ENCODE measurements at regions not wholly inside any gene's neighbourhood (a gene's known extent, or its start where the extent isn't known, plus 50 kb on each side); places are given as distances from the start of the nearest gene placed in this dataset.

DNA sequence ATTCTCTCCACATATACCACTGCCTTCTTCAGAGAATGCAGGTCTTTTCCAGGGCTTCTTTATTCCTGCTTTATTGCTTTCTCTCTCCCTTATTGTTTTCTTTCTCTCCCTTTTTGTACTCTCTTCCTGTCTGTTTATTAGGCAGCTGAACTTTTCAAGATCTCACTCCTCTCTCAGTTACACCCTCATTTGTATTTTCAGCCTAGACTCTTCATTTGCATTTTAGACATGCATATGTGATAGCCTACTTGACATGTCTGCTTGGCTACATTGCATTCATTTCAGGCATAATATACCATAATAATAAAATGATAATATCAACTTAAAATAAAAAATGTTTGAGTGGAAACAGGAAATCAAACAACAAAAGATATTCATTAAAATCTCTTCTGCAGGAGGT is 377.9 kb upstream of the TNC start:
- H3K4me1 Mint-ChIP-seq (ENCODE audit: low read depth) = no peaks in the 10 kb centered on the region
- DNase-seq = no peak
- ChIA-PET POLR2A (no interaction called here), CTCF (no interaction called here)
- intact Hi-C loops (cut with micrococcal nuclease) = no loop called here
- no peak overlapping the region for H3K27ac Mint-ChIP-seq
- no peaks in the 10 kb centered on the region for H3K36me3 Mint-ChIP-seq (ENCODE audit: low read depth)
- ATAC-seq = no peak
- H3K27me3 Mint-ChIP-seq = peaks cover 19% of the 10 kb centered on the region
- H3K4me3 Mint-ChIP-seq = no peak overlapping the region
- TF ChIP-seq, protein P1, sequence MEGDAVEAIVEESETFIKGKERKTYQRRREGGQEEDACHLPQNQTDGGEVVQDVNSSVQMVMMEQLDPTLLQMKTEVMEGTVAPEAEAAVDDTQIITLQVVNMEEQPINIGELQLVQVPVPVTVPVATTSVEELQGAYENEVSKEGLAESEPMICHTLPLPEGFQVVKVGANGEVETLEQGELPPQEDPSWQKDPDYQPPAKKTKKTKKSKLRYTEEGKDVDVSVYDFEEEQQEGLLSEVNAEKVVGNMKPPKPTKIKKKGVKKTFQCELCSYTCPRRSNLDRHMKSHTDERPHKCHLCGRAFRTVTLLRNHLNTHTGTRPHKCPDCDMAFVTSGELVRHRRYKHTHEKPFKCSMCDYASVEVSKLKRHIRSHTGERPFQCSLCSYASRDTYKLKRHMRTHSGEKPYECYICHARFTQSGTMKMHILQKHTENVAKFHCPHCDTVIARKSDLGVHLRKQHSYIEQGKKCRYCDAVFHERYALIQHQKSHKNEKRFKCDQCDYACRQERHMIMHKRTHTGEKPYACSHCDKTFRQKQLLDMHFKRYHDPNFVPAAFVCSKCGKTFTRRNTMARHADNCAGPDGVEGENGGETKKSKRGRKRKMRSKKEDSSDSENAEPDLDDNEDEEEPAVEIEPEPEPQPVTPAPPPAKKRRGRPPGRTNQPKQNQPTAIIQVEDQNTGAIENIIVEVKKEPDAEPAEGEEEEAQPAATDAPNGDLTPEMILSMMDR (IDR thresholded peaks at IDR 0.05) = no peak
- H3K9me3 Mint-ChIP-seq = no peaks in the 10 kb centered on the region

DNA sequence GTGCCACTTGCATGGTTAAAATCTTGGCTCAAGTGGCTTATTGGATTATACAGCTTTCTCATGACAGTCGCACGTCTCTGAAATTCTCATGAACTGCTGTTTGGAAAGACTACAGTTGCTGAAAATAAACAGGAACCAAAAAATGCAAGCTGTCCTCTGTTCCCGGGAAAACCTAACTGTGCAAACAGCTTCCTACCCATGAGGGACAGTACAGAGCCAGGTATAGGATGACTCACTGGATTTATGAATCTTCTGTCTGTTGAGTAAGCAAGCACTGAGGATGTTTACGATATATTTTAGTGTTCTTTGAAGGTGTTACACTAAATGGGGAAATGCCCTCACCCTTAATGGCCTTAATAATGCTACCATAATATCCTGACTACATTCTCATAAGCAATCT is 380.3 kb upstream of the TNC start:
- CTCF ChIA-PET = interaction anchor here (1.3 kb wide), 1 partner anchor 12 kb away, joined by 3 read pairs; no protein-coding TSS in a partner anchor
- DNase-seq (no peak), ATAC-seq (no peak)
- H3K36me3 Mint-ChIP-seq (ENCODE audit: low read depth) = no peaks in the 10 kb centered on the region
- intact Hi-C loops (cut with micrococcal nuclease) = no loop called here
- TF ChIP-seq, protein P1 (IDR thresholded peaks at IDR 0.05) = no peak
- POLR2A ChIA-PET = no interaction called here
- H3K4me3 Mint-ChIP-seq = no peak overlapping the region
- H3K9me3 Mint-ChIP-seq = no peaks in the 10 kb centered on the region
- H3K4me1 Mint-ChIP-seq (ENCODE audit: low read depth) = no peaks in the 10 kb centered on the region
- H3K27me3 Mint-ChIP-seq = peaks cover 13% of the 10 kb centered on the region
- no peak overlapping the region for H3K27ac Mint-ChIP-seq

DNA sequence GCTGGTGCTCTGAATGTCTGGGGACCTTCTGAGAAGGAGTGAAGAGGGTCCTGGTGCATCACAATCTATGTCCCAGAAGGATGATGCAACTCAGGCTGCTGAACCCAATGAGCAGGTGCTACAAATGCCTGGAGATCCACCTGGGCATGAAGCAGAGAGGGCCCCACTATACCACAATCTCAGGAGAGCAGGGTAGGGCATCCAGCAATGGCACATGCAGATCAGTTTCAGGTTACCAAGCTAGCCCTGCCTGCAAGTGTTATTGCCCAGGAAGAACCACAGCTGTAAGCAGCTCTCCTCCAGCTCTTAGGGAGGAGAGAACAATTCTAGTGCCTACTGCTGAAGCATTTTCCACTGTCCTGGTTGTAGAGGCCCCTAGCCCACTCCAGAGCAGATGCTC is 389.2 kb upstream of the TNC start:
- Mint-ChIP-seq H3K27me3 (peaks cover 3% of the 10 kb centered on the region), H3K4me3 (no peak overlapping the region), H3K9me3 (no peaks in the 10 kb centered on the region), H3K4me1 (ENCODE audit: low read depth) (no peaks in the 10 kb centered on the region), H3K36me3 (ENCODE audit: low read depth) (no peaks in the 10 kb centered on the region), H3K27ac (no peak overlapping the region)
- ChIA-PET CTCF (no interaction called here), POLR2A (interaction anchor here (0.5 kb wide), 1 partner anchor 542 kb away, joined by 4 read pairs; no protein-coding TSS in a partner anchor)
- ATAC-seq (no peak), DNase-seq (no peak)
- intact Hi-C loops (cut with micrococcal nuclease) = no loop called here
- TF ChIP-seq, protein P1 (IDR thresholded peaks at IDR 0.05) = no peak

DNA sequence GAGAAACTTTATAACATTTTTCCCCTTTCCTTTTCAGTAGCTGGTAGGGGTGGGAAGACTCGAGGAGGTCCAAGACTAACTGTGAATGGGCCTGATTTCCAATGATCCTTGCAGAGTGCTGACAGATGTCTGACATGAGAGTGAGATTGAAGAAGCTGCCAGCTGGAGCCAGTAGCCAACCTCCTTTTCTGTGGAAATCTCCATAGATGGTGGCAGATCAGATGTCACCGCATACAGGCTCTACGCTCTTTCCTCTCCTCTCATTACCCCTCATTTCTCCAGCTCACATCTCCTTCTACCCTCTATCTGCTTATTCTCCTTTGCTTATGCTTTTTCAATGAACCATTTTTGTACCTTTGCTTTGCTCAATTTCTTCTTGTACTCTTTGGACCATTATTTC is 395.2 kb upstream of the TNC start:
- TF ChIP-seq, protein P1 (IDR thresholded peaks at IDR 0.05) = no peak
- CTCF ChIA-PET = no interaction called here
- no peak for ATAC-seq
- intact Hi-C loops (cut with micrococcal nuclease) = no loop called here
- POLR2A ChIA-PET = no interaction called here
- no peaks in the 10 kb centered on the region for H3K36me3 Mint-ChIP-seq (ENCODE audit: low read depth)
- no peak overlapping the region for H3K27ac Mint-ChIP-seq
- no peaks in the 10 kb centered on the region for H3K9me3 Mint-ChIP-seq
- DNase-seq = no peak
- H3K4me3 Mint-ChIP-seq = no peak overlapping the region
- peaks cover 3% of the 10 kb centered on the region for H3K27me3 Mint-ChIP-seq
- no peaks in the 10 kb centered on the region for H3K4me1 Mint-ChIP-seq (ENCODE audit: low read depth)

DNA sequence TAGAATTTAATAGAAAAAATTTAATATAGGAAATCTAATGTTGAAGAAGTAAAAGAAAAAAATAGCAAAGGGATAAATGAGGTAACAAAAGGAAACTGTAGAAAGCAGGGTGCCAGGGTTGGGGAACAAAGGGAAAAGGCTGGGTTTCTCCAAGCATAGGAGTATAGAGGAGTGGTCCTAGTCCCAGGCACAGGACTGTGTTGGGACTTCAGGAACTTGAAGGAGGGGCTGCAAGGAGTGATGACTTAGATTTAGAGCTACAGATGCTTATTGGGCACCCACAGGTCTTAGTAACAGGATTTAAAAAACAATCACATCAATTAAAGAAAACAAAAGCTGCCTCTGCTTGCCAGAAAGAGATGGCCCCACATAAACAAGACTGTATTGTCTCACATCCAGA is 396.5 kb upstream of the TNC start:
- Mint-ChIP-seq H3K27me3 (peaks cover 3% of the 10 kb centered on the region), H3K9me3 (no peaks in the 10 kb centered on the region), H3K4me3 (no peak overlapping the region), H3K27ac (no peak overlapping the region), H3K4me1 (ENCODE audit: low read depth) (no peaks in the 10 kb centered on the region), H3K36me3 (ENCODE audit: low read depth) (no peaks in the 10 kb centered on the region)
- intact Hi-C loops (cut with micrococcal nuclease) = no loop called here
- no peak for ATAC-seq
- TF ChIP-seq, protein P1 (IDR thresholded peaks at IDR 0.05) = no peak
- ChIA-PET POLR2A (no interaction called here), CTCF (no interaction called here)
- no peak for DNase-seq

All from activated CD8-positive, alpha-beta T cell treated with anti-CD3 and anti-CD28 coated beads for 36 hours (primary cell).